ENCODE measurements at regions not wholly inside any gene's neighbourhood (a gene's known extent, or its start where the extent isn't known, plus 50 kb on each side); places are given as distances from the start of the nearest gene placed in this dataset.

DNA sequence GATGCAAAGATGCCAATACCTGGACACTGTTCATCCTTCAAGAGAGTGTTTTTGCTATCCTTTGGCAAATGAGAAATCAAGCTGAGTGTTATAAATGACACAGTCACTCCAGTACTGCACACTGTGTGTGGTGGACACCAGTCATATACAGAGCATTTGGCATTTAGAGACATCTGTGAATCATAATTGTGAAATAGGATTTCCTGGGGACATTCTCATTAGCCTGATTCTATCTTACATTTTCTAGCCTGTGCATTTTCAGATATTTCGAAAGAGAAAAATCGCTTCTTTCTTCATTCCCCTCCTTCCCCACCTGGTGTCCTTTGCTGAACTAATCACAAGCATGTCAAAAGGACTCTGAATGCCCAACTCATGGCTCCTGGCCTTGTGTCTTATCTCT is 781.0 kb upstream of the ARGLU1 start:
- Mint-ChIP-seq H3K9me3 (peaks cover 16% of the 10 kb centered on the region), H3K4me3 (no peak overlapping the region), H3K27ac (no peak overlapping the region), H3K4me1 (peaks cover 20% of the 10 kb centered on the region), H3K36me3 (ENCODE audit: low read depth) (peaks cover 2% of the 10 kb centered on the region), H3K27me3 (ENCODE audit: insufficient read depth) (peaks cover 38% of the 10 kb centered on the region)
- DNase-seq, result no peak
- TF ChIP-seq, protein P1, sequence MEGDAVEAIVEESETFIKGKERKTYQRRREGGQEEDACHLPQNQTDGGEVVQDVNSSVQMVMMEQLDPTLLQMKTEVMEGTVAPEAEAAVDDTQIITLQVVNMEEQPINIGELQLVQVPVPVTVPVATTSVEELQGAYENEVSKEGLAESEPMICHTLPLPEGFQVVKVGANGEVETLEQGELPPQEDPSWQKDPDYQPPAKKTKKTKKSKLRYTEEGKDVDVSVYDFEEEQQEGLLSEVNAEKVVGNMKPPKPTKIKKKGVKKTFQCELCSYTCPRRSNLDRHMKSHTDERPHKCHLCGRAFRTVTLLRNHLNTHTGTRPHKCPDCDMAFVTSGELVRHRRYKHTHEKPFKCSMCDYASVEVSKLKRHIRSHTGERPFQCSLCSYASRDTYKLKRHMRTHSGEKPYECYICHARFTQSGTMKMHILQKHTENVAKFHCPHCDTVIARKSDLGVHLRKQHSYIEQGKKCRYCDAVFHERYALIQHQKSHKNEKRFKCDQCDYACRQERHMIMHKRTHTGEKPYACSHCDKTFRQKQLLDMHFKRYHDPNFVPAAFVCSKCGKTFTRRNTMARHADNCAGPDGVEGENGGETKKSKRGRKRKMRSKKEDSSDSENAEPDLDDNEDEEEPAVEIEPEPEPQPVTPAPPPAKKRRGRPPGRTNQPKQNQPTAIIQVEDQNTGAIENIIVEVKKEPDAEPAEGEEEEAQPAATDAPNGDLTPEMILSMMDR (conservative IDR thresholded peaks at IDR 0.05), result no peak
- H3K27ac ChIP-seq (ENCODE audit: low read depth, low read length), result no peak overlapping the region
- peaks cover 22% of the 10 kb centered on the region for H3K27me3 ChIP-seq (ENCODE audit: control insufficient read depth, insufficient read depth, low read length, poor library complexity, severe bottlenecking)
- H3K9ac ChIP-seq (ENCODE audit: extremely low read depth, low read length, poor library complexity, severe bottlenecking), result no peak overlapping the region
- 94 to 100% methylated on average over 2 of the region's 2 CpGs for WGBS, 2 experiments (ENCODE audit: insufficient coverage in 1 of 2, insufficient read length in 1 of 2)
- H3K4me3 ChIP-seq (ENCODE audit: low read length), result no peak overlapping the region
- H3K4me1 ChIP-seq (ENCODE audit: control insufficient read depth, insufficient read depth, low read length), result no peaks in the 10 kb centered on the region
- H3K9me3 ChIP-seq (ENCODE audit: control insufficient read depth, low read length), result peaks cover 10% of the 10 kb centered on the region
- H3K36me3 ChIP-seq (ENCODE audit: control insufficient read depth, insufficient read depth, low read length), result no peaks in the 10 kb centered on the region

DNA sequence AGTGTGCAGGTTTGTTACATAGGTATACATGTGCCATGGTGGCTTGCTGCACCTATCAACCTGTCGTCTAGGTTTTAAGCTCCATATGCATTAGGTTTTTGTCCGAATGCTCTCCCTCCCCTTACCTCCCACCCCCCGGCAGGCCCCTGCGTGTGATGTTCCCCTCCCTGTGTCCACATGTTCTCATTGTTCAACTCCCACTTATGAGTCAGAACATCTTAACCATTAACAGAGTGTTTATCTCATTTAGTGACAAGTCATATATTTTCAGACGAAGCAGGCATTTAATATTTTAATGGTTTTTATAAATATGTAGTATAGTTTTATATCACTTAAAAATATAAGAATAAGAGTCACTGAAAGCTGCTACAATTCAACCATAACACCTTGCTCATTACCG is 780.5 kb upstream of the ARGLU1 start:
- peaks cover 10% of the 10 kb centered on the region for H3K9me3 ChIP-seq (ENCODE audit: control insufficient read depth, low read length)
- H3K4me1 Mint-ChIP-seq, result peaks cover 20% of the 10 kb centered on the region
- WGBS, 2 experiments (ENCODE audit: insufficient coverage in 1 of 2, insufficient read length in 1 of 2), result 87 to 91% methylated on average over 3 to 5 of the region's 6 CpGs
- TF ChIP-seq, protein P1 (conservative IDR thresholded peaks at IDR 0.05), result no peak
- no peak overlapping the region for H3K27ac ChIP-seq (ENCODE audit: low read depth, low read length)
- H3K36me3 ChIP-seq (ENCODE audit: control insufficient read depth, insufficient read depth, low read length), result no peaks in the 10 kb centered on the region
- peaks cover 34% of the 10 kb centered on the region for H3K27me3 Mint-ChIP-seq (ENCODE audit: insufficient read depth)
- no peak for DNase-seq
- no peak overlapping the region for H3K27ac Mint-ChIP-seq
- H3K27me3 ChIP-seq (ENCODE audit: control insufficient read depth, insufficient read depth, low read length, poor library complexity, severe bottlenecking), result peaks cover 17% of the 10 kb centered on the region
- H3K4me3 ChIP-seq (ENCODE audit: low read length), result no peak overlapping the region
- H3K4me1 ChIP-seq (ENCODE audit: control insufficient read depth, insufficient read depth, low read length), result no peaks in the 10 kb centered on the region
- H3K9ac ChIP-seq (ENCODE audit: extremely low read depth, low read length, poor library complexity, severe bottlenecking), result no peak overlapping the region
- peaks cover 2% of the 10 kb centered on the region for H3K36me3 Mint-ChIP-seq (ENCODE audit: low read depth)
- H3K9me3 Mint-ChIP-seq, result peaks cover 16% of the 10 kb centered on the region
- H3K4me3 Mint-ChIP-seq, result no peak overlapping the region

DNA sequence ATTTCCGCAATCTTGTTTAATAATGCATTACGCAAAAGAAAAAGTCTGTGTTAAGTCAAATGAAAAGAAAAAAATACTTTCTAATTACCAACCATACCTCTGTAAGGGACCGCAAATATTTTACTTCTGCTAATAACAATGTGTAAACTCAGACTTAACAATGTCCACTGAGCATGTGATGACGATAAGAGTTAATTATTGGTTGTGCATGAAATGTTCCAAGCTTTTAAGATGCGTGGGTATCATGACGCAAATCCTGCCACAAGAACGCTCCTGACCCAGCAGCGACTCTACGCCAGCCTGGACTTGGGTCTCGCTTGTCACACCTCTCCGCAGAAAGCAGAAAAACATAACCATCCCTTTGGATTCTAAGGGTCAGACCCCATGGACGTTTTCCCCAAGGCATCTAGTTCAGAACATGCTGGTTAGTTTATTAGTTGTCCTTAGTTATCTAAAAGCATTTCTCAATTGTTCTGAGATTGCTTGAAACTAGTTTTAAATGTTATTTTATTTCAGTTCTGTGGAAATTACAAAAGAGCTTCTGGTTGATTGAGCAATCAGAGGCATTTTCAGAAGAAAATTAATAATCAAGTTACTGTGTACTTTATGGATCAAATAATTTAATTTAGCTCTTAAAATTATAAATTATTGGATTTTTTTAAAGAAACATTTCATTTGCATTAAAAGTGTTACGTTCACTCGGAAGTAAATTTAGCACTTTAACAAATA is 779.9 kb upstream of the ARGLU1 start:
- Mint-ChIP-seq H3K4me1 (peaks cover 20% of the 10 kb centered on the region), H3K27me3 (ENCODE audit: insufficient read depth) (peaks cover 29% of the 10 kb centered on the region), H3K27ac (no peak overlapping the region), H3K36me3 (ENCODE audit: low read depth) (peaks cover 2% of the 10 kb centered on the region), H3K4me3 (no peak overlapping the region), H3K9me3 (peaks cover 16% of the 10 kb centered on the region)
- DNase-seq, result no peak
- H3K27ac ChIP-seq (ENCODE audit: low read depth, low read length), result no peak overlapping the region
- no peak overlapping the region for H3K4me3 ChIP-seq (ENCODE audit: low read length)
- no peak overlapping the region for H3K9ac ChIP-seq (ENCODE audit: extremely low read depth, low read length, poor library complexity, severe bottlenecking)
- WGBS, 2 experiments (ENCODE audit: insufficient coverage in 1 of 2, insufficient read length in 1 of 2), result 92 to 94% methylated on average over 8 to 12 of the region's 14 CpGs
- H3K36me3 ChIP-seq (ENCODE audit: control insufficient read depth, insufficient read depth, low read length), result no peaks in the 10 kb centered on the region
- TF ChIP-seq, protein P1 (conservative IDR thresholded peaks at IDR 0.05), result no peak
- H3K27me3 ChIP-seq (ENCODE audit: control insufficient read depth, insufficient read depth, low read length, poor library complexity, severe bottlenecking), result peaks cover 11% of the 10 kb centered on the region
- no peaks in the 10 kb centered on the region for H3K4me1 ChIP-seq (ENCODE audit: control insufficient read depth, insufficient read depth, low read length)
- H3K9me3 ChIP-seq (ENCODE audit: control insufficient read depth, low read length), result peaks cover 10% of the 10 kb centered on the region
